ENCODE measurements at regions not wholly inside any gene's neighbourhood (a gene's known extent, or its start where the extent isn't known, plus 50 kb on each side); places are given as distances from the start of the nearest gene placed in this dataset.

DNA sequence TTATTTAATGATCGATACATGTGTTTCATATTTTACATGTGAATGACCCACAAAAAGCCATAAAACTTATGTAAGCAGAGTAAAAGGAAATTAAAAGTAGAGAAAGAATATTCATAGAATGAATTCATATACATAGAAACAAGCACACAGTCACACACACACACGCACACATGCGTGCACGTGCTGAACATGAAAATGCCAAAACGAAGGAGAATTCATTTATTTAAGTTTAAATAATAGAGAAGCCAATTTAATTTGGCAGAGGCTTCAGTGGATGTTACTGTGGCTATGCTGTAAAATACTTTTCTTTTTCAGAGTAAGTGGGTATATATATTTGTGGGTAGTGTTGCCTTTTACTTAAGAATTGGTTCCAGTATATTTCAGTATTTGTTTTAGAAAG, 145.0 kb upstream of the C21orf91 start:
- no peaks in the 10 kb centered on the region for H3K27me3 ChIP-seq (ENCODE audit: insufficient read depth, low read depth, severe bottlenecking)
- DNase-seq = no peak
- no peaks in the 10 kb centered on the region for H3K9me3 ChIP-seq (ENCODE audit: severe bottlenecking)
- H3K4me3 ChIP-seq (ENCODE audit: low read depth, low read length) = no peak overlapping the region
- H3K36me3 ChIP-seq = no peaks in the 10 kb centered on the region
- TF ChIP-seq, protein P1, sequence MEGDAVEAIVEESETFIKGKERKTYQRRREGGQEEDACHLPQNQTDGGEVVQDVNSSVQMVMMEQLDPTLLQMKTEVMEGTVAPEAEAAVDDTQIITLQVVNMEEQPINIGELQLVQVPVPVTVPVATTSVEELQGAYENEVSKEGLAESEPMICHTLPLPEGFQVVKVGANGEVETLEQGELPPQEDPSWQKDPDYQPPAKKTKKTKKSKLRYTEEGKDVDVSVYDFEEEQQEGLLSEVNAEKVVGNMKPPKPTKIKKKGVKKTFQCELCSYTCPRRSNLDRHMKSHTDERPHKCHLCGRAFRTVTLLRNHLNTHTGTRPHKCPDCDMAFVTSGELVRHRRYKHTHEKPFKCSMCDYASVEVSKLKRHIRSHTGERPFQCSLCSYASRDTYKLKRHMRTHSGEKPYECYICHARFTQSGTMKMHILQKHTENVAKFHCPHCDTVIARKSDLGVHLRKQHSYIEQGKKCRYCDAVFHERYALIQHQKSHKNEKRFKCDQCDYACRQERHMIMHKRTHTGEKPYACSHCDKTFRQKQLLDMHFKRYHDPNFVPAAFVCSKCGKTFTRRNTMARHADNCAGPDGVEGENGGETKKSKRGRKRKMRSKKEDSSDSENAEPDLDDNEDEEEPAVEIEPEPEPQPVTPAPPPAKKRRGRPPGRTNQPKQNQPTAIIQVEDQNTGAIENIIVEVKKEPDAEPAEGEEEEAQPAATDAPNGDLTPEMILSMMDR (IDR thresholded peaks at IDR 0.05; ENCODE audit: low read depth, low read length) = no peak
- no peak overlapping the region for H3K27ac ChIP-seq

DNA sequence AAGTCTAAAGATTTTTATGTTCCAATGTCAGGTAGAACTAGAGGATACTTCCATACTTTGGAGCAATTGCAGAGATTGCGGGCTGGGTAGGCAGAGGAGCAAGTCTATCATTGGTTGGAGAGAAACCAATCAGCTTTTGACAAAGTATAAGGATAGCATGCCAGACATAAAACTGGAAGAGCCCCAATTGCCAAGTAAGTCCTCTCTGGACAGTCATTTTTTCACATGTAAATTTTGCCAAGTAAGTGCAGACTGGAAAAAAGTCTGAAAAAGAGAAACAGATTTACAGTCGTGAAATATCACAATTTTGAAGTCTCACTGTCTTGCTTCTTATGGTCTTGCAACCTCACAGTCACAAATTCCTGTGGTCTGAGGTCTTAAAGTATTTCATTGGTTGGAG, 131.4 kb upstream of the C21orf91 start:
- Histone ChIP-seq H3K9me3 (ENCODE audit: severe bottlenecking) (no peaks in the 10 kb centered on the region), H3K4me3 (ENCODE audit: low read depth, low read length) (no peak overlapping the region), H3K27me3 (ENCODE audit: insufficient read depth, low read depth, severe bottlenecking) (no peaks in the 10 kb centered on the region), H3K27ac (no peak overlapping the region), H3K36me3 (no peaks in the 10 kb centered on the region)
- DNase-seq = no peak
- TF ChIP-seq, protein P1 (IDR thresholded peaks at IDR 0.05; ENCODE audit: low read depth, low read length) = no peak

DNA sequence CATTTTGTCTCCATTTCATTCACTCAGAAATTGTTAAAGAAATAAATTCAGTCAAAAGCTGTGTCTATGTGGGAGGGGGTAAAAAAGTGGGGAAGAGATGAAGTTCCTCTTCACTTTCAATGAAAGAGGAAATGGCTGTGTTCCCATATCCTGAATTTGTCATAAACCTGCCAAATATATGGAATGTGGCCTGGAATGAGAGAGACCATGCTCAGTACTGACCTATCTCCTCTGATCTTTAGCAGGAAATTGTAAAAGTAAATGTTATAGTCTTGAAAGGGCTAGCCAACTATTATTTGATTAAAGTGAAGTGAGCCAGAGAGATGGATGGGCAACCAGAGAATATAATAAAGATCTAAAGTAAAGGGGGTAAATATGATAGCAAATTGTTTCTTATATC, 130.3 kb upstream of the C21orf91 start:
- Histone ChIP-seq H3K27ac (no peak overlapping the region), H3K36me3 (no peaks in the 10 kb centered on the region), H3K4me3 (ENCODE audit: low read depth, low read length) (no peak overlapping the region), H3K27me3 (ENCODE audit: insufficient read depth, low read depth, severe bottlenecking) (no peaks in the 10 kb centered on the region), H3K9me3 (ENCODE audit: severe bottlenecking) (no peaks in the 10 kb centered on the region)
- TF ChIP-seq, protein P1 (IDR thresholded peaks at IDR 0.05; ENCODE audit: low read depth, low read length) = no peak
- no peak for DNase-seq

DNA sequence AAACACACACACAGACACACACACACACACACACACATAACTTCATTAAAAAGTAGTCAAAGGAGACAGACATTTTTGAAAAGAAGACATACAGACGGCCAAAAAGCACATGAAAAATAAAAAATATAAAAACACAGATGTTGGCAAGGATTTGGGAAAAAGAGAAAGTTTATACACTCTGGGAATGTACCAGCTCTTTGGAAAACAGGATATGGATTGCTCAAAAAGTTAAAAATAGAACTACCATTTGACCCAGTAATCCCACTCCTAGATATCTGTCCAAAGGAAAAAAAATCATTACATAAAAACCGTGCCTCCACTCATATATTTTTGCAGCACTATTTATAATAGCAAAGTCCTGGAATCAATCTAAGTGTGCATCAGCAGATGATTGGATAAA, 128.4 kb upstream of the C21orf91 start:
- Histone ChIP-seq H3K27ac (no peak overlapping the region), H3K36me3 (no peaks in the 10 kb centered on the region), H3K27me3 (ENCODE audit: insufficient read depth, low read depth, severe bottlenecking) (no peaks in the 10 kb centered on the region), H3K9me3 (ENCODE audit: severe bottlenecking) (peaks cover 2% of the 10 kb centered on the region), H3K4me3 (ENCODE audit: low read depth, low read length) (no peak overlapping the region)
- TF ChIP-seq, protein P1 (IDR thresholded peaks at IDR 0.05; ENCODE audit: low read depth, low read length) = no peak
- DNase-seq = no peak

DNA sequence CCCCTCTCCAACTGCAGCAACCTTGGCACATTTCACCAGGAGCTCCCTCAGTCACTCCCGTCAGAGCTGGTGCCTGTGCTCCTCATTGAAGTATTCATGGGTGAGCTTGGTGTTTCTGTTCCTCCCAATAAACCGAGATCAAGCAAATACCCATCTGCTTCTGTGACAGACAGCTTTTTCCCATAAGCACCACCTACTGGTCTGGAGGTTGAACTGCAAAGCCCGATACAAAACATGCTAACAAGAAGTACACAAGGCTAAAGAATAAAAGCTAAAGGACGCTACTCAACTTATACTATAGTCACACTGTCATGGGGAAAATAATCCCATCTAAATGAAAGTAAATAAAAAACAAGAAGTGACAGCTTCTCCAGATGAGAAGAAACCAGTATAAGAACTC, 111.9 kb upstream of the C21orf91 start:
- Histone ChIP-seq H3K27me3 (ENCODE audit: insufficient read depth, low read depth, severe bottlenecking) (no peaks in the 10 kb centered on the region), H3K36me3 (no peaks in the 10 kb centered on the region), H3K9me3 (ENCODE audit: severe bottlenecking) (peaks cover 3% of the 10 kb centered on the region), H3K27ac (no peak overlapping the region), H3K4me3 (ENCODE audit: low read depth, low read length) (no peak overlapping the region)
- DNase-seq = no peak
- TF ChIP-seq, protein P1 (IDR thresholded peaks at IDR 0.05; ENCODE audit: low read depth, low read length) = peak; percentile 41

DNA sequence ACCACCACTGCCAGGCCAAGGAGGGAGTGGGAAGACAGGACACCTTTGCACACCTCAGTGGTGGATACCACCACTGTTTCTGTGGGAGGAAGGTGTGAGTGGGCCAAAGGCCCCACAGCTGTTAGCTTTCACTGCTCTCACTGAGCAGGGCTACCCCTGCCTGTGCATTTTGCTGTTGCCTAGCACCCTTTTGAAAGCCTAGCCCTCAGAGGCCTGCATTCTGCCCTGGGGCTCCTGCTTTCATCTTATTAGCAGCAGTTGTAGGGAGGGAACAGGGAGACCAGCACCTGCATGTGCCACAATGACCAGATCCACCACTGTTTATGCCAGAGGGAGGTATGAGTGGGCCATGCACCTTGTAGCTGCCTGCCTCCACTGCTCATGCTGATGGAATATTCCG, 110.9 kb upstream of the C21orf91 start:
- TF ChIP-seq, protein P1 (IDR thresholded peaks at IDR 0.05; ENCODE audit: low read depth, low read length) = no peak

More for the DNA sequence above, 110.9 kb upstream of the C21orf91 start:
- Histone ChIP-seq H3K4me3 (ENCODE audit: low read depth, low read length) (no peak overlapping the region), H3K27me3 (ENCODE audit: insufficient read depth, low read depth, severe bottlenecking) (no peaks in the 10 kb centered on the region), H3K27ac (no peak overlapping the region), H3K36me3 (no peaks in the 10 kb centered on the region), H3K9me3 (ENCODE audit: severe bottlenecking) (peaks cover 3% of the 10 kb centered on the region)
- DNase-seq = no peak
